OCI-LY7 (cell line): ENCODE measurements at regions not wholly inside any gene's neighbourhood (a gene's known extent, or its start where the extent isn't known, plus 50 kb on each side); places are given as distances from the start of the nearest gene placed in this dataset.

ENCODE experiments used
- BruUV-seq: library from RNA; stranded (reverse); fragments of 400-500 nt; replicated peaks from 2 replicates; lab custom pipeline; 2021; lab: Mats Ljungman, UMichigan
- CTCF ChIA-PET: fragments of 300-600 bp; sonication (Branson Sonifier 250); formaldehyde crosslinking; loops from one replicate; lab custom pipeline; 2022; ENCODE audit warnings: antibody characterized with exemption; ENCODE audit not compliant: unreplicated experiment; lab: Charles Lee
- POLR2A ChIA-PET: fragments of 300-600 bp; sonication (Branson Sonifier 250); formaldehyde crosslinking; loops from one replicate; lab custom pipeline; 2022; ENCODE audit warnings: antibody characterized with exemption; lab: Charles Lee
- DNase-seq: peaks from one replicate; pipeline ENCODE4 v3.0.0-alpha.2; 2015; ENCODE audit warnings: low spot score
- H2AFZ ChIP-seq: fragments of 200-600 bp; sonication (generic), shearing (Covaris generic); 2 replicates; pipeline ENCODE4 v1.6.1; 2014; ENCODE audit warnings: mild to moderate bottlenecking, antibody characterized with exemption, low read length, moderate library complexity
- H3K27ac ChIP-seq: fragments of 200-600 bp; sonication (generic); 2 replicates; pipeline ENCODE4 v1.5.1; 2014; ENCODE audit warnings: mixed run types, low read depth, mild to moderate bottlenecking, moderate library complexity, low read length, inconsistent platforms; ENCODE audit not compliant: poor library complexity, severe bottlenecking
- H3K36me3 ChIP-seq: fragments of 200-600 bp; sonication (generic); 2 replicates; pipeline ENCODE4 v1.6.1; 2014; ENCODE audit warnings: mild to moderate bottlenecking, antibody characterized with exemption, low read length, moderate library complexity, mixed read lengths; ENCODE audit not compliant: insufficient read depth
- H3K4me1 ChIP-seq: fragments of 200-600 bp; sonication (generic); 2 replicates; pipeline ENCODE4 v1.5.1; 2014; ENCODE audit warnings: mild to moderate bottlenecking, low read length; ENCODE audit not compliant: insufficient read depth, poor library complexity, severe bottlenecking
- H3K4me2 ChIP-seq: fragments of 200-600 bp; sonication (generic); 2 replicates; pipeline ENCODE4 v1.6.1; 2014; ENCODE audit warnings: mild to moderate bottlenecking, low read length
- H3K4me3 ChIP-seq: fragments of 200-600 bp; sonication (generic); 2 replicates; pipeline ENCODE4 v1.5.1; 2014; ENCODE audit warnings: mild to moderate bottlenecking, low read depth, low read length; ENCODE audit not compliant: poor library complexity, severe bottlenecking
- H3K79me2 ChIP-seq: fragments of 200-600 bp; sonication (generic); 2 replicates; pipeline ENCODE4 v1.6.1; 2016; ENCODE audit warnings: low read depth, mild to moderate bottlenecking, low read length, moderate library complexity, mixed read lengths; ENCODE audit not compliant: insufficient read depth
- H3K9me2 ChIP-seq: fragments of 200-600 bp; sonication (generic); 2 replicates; pipeline ENCODE4 v1.6.1; 2016; ENCODE audit warnings: mild to moderate bottlenecking, low read length, mixed read lengths; ENCODE audit not compliant: insufficient read depth
- H3K9me3 ChIP-seq: fragments of 200-600 bp; sonication (generic); 2 replicates; pipeline ENCODE4 v1.6.1; 2014; ENCODE audit warnings: mild to moderate bottlenecking, mixed run types, low read length, mixed read lengths
- H4K20me1 ChIP-seq: fragments of 200-600 bp; sonication (generic); 2 replicates; pipeline ENCODE4 v1.6.1; 2014; ENCODE audit warnings: mild to moderate bottlenecking, antibody characterized with exemption, low read length, moderate library complexity, mixed read lengths; ENCODE audit not compliant: insufficient read depth
- EZH2phosphoT487 ChIP-seq: fragments of 200-600 bp; sonication (generic); IDR thresholded peaks from 2 replicates; pipeline ENCODE4 v1.6.1; 2018; ENCODE audit warnings: low read depth, borderline replicate concordance, mild to moderate bottlenecking, mixed run types, antibody characterized with exemption, low read length, moderate library complexity, mixed read lengths
- intact Hi-C: fragments of 100-400 bp; cut with micrococcal nuclease; formaldehyde crosslinking; loops from one replicate; pipeline ENCODE4 v1.10.0; 2022; ENCODE audit not compliant: unreplicated experiment
- TF ChIP-seq, protein P1 (sequence below): fragments of 200-600 bp; sonication (generic); conservative IDR thresholded peaks from 2 replicates; pipeline ENCODE4 v1.5.1; 2014; ENCODE audit warnings: mild to moderate bottlenecking, antibody characterized with exemption, low read length, moderate library complexity, mixed read lengths

DNA sequence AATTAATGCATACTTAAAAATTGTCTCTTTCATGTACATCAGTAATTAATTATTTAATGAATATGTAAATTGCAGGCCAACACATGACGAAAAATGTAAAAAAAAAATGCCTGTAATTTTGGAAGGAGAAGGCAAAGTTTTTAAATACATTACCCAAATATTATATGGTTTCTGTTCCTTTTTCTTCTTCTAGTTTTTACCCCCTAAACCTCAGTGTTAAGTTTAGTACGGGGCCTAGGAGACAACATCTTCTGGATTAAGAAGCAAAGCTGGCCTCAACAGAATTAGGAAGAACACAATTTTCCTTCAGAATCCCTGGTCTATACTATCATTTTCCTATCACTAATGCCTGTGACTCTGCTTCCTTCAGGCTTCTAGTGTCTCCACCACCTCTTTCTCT is 459.3 kb upstream of the NRP1 start:
- no peak overlapping the region for H3K27ac ChIP-seq
- no peak overlapping the region for H3K4me2 ChIP-seq
- H3K79me2 ChIP-seq, result no peaks in the 10 kb centered on the region
- CTCF ChIA-PET, result no interaction called here
- BruUV-seq, result no TSS peak
- no peaks in the 10 kb centered on the region for H3K4me1 ChIP-seq
- no peak for DNase-seq
- no peak overlapping the region for H3K4me3 ChIP-seq
- TF ChIP-seq, protein P1, sequence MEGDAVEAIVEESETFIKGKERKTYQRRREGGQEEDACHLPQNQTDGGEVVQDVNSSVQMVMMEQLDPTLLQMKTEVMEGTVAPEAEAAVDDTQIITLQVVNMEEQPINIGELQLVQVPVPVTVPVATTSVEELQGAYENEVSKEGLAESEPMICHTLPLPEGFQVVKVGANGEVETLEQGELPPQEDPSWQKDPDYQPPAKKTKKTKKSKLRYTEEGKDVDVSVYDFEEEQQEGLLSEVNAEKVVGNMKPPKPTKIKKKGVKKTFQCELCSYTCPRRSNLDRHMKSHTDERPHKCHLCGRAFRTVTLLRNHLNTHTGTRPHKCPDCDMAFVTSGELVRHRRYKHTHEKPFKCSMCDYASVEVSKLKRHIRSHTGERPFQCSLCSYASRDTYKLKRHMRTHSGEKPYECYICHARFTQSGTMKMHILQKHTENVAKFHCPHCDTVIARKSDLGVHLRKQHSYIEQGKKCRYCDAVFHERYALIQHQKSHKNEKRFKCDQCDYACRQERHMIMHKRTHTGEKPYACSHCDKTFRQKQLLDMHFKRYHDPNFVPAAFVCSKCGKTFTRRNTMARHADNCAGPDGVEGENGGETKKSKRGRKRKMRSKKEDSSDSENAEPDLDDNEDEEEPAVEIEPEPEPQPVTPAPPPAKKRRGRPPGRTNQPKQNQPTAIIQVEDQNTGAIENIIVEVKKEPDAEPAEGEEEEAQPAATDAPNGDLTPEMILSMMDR, result no peak
- no peak for TF ChIP-seq EZH2phosphoT487
- no peak overlapping the region for H2AFZ ChIP-seq
- H3K36me3 ChIP-seq, result no peaks in the 10 kb centered on the region
- H3K9me3 ChIP-seq, result no peaks in the 10 kb centered on the region
- POLR2A ChIA-PET, result no interaction called here
- H3K9me2 ChIP-seq, result no peaks in the 10 kb centered on the region
- no peaks in the 10 kb centered on the region for H4K20me1 ChIP-seq
- intact Hi-C loops, result no loop called here

DNA sequence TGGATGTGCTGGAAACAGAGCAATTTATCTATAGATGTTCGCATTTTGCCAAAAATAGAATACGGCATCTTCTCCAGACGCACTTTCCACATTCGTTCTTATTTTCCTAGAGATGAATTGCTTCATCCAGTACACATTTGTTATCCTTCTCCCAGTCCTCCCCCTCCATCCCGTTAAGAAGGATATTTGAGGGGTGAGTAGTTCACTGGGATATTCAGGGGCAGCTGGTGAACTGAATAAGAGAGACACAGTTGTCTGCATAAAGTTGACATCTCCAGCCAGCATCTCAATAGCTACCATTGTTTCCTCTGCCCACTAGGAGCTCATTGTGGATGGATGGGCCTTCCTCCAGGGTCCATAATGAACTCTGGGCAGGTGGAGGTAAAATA is 456.8 kb upstream of the NRP1 start:
- H3K27ac ChIP-seq, result no peak overlapping the region
- no peaks in the 10 kb centered on the region for H3K36me3 ChIP-seq
- no peak overlapping the region for H3K4me2 ChIP-seq
- DNase-seq, result no peak
- no peaks in the 10 kb centered on the region for H3K79me2 ChIP-seq
- H2AFZ ChIP-seq, result no peak overlapping the region
- TF ChIP-seq EZH2phosphoT487, result no peak
- TF ChIP-seq, protein P1, result no peak
- POLR2A ChIA-PET, result interaction anchor here (0.6 kb wide), 1 partner anchor 985 kb away, joined by 6 read pairs; no protein-coding TSS in a partner anchor
- H4K20me1 ChIP-seq, result no peaks in the 10 kb centered on the region
- H3K9me2 ChIP-seq, result no peaks in the 10 kb centered on the region
- no peaks in the 10 kb centered on the region for H3K4me1 ChIP-seq
- no peak overlapping the region for H3K4me3 ChIP-seq
- intact Hi-C loops, result no loop called here
- H3K9me3 ChIP-seq, result no peaks in the 10 kb centered on the region
- BruUV-seq, result no TSS peak
- CTCF ChIA-PET, result no interaction called here

DNA sequence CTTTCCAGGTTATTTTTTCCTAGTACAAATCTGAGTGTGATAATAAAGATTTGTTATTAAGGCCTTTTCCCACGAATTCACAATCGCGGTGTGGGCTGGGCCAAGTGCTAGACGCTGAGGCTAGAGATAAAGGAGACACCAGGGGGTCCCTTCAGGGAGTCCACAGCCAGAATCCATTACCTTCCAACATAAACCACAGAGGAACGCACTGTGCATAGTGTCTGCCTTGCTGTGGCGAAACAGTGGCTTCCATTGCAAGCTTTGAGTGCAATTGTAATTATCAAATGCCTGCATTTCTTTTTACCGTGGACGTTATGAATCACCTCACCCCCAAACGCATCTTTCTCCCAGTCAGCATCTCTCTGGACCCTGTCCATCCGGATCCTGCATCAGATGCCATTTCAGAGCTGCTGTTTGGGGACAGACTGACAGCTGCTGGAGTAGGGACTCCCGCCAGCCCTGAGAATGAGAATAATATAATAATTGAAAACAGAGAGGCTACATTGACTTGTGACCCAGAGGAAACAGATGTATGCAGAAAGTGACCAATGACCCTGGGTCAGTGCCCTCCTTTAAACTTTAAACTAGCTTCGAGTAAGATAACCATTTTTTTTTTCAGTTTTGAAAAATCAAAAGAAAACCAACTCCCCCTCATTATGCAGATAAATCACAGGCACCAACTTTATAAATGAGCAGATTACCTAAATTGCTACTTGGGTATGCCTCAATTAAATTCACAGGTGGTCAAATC is 456.2 kb upstream of the NRP1 start:
- no TSS peak for BruUV-seq
- intact Hi-C loops, result no loop called here
- Histone ChIP-seq H3K4me2 (no peak overlapping the region), H2AFZ (no peak overlapping the region), H3K9me2 (no peaks in the 10 kb centered on the region), H3K27ac (no peak overlapping the region), H3K36me3 (no peaks in the 10 kb centered on the region), H3K4me3 (no peak overlapping the region), H3K4me1 (no peaks in the 10 kb centered on the region), H4K20me1 (no peaks in the 10 kb centered on the region), H3K79me2 (no peaks in the 10 kb centered on the region), H3K9me3 (no peaks in the 10 kb centered on the region)
- TF ChIP-seq, protein P1, result no peak
- no peak for TF ChIP-seq EZH2phosphoT487
- ChIA-PET POLR2A (interaction anchor here (0.6 kb wide), 1 partner anchor 986 kb away, joined by 6 read pairs; no protein-coding TSS in a partner anchor), CTCF (no interaction called here)
- DNase-seq, result no peak
